ENCODE measurements at regions not wholly inside any gene's neighbourhood (a gene's known extent, or its start where the extent isn't known, plus 50 kb on each side); places are given as distances from the start of the nearest gene placed in this dataset.

GRCh38 chr2:34907812-34908211, 1308.7 kb upstream of the FAM98A start:
- no peak for DNase-seq (ENCODE audit: low spot score)
- no peaks in the 10 kb centered on the region for H3K4me1 ChIP-seq (ENCODE audit: control insufficient read depth in 1 of 2, low read depth in 2 of 2)
- ATAC-seq (ENCODE audit: insufficient number of reproducible peaks, low FRiP score, low read depth), result no peak
- no peaks in the 10 kb centered on the region for H3K27me3 ChIP-seq (replicated peaks; ENCODE audit: insufficient read depth)
- no peak overlapping the region for H3K4me3 ChIP-seq
- H3K36me3 ChIP-seq, result no peaks in the 10 kb centered on the region
- no peaks in the 10 kb centered on the region for H3K9me3 ChIP-seq
- TF ChIP-seq CTCF (IDR thresholded peaks at IDR 0.05), result no peak
- no peak overlapping the region for H3K27ac ChIP-seq

- Histone ChIP-seq H3K27me3 (replicated peaks; ENCODE audit: insufficient read depth) (no peaks in the 10 kb centered on the region), H3K4me3 (no peak overlapping the region), H3K9me3 (no peaks in the 10 kb centered on the region), H3K36me3 (no peaks in the 10 kb centered on the region), H3K4me1 (ENCODE audit: control insufficient read depth in 1 of 2, low read depth in 2 of 2) (no peaks in the 10 kb centered on the region), H3K27ac (no peak overlapping the region)
- ATAC-seq (ENCODE audit: insufficient number of reproducible peaks, low FRiP score, low read depth) (no peak), DNase-seq (ENCODE audit: low spot score) (no peak)
- TF ChIP-seq CTCF (IDR thresholded peaks at IDR 0.05), result no peak
Measured at GRCh38 chr2:34901739-34902138, 1302.6 kb upstream of the FAM98A start.

- ATAC-seq (ENCODE audit: insufficient number of reproducible peaks, low FRiP score, low read depth) (no peak), DNase-seq (ENCODE audit: low spot score) (no peak)
Measured at GRCh38 chr2:34899079-34899478, 1300.0 kb upstream of the FAM98A start.

GRCh38 chr2:34892766-34893165, 1293.7 kb upstream of the FAM98A start:
- no peak overlapping the region for H3K4me3 ChIP-seq
- no peaks in the 10 kb centered on the region for H3K27me3 ChIP-seq (replicated peaks; ENCODE audit: insufficient read depth)
- H3K27ac ChIP-seq, result no peak overlapping the region
- no peak for DNase-seq (ENCODE audit: low spot score)
- H3K4me1 ChIP-seq (ENCODE audit: control insufficient read depth in 1 of 2, low read depth in 2 of 2), result no peaks in the 10 kb centered on the region
- H3K9me3 ChIP-seq, result no peaks in the 10 kb centered on the region
- no peak for ATAC-seq (ENCODE audit: insufficient number of reproducible peaks, low FRiP score, low read depth)
- TF ChIP-seq CTCF (IDR thresholded peaks at IDR 0.05), result no peak
- H3K36me3 ChIP-seq, result no peaks in the 10 kb centered on the region

More at GRCh38 chr2:34899079-34899478, 1300.0 kb upstream of the FAM98A start:
- no peaks in the 10 kb centered on the region for H3K9me3 ChIP-seq
- no peaks in the 10 kb centered on the region for H3K36me3 ChIP-seq
- no peak overlapping the region for H3K27ac ChIP-seq
- no peak overlapping the region for H3K4me3 ChIP-seq
- H3K27me3 ChIP-seq (replicated peaks; ENCODE audit: insufficient read depth), result no peaks in the 10 kb centered on the region
- no peaks in the 10 kb centered on the region for H3K4me1 ChIP-seq (ENCODE audit: control insufficient read depth in 1 of 2, low read depth in 2 of 2)
- no peak for TF ChIP-seq CTCF (IDR thresholded peaks at IDR 0.05)

GRCh38 chr2:34892256-34892655, 1293.2 kb upstream of the FAM98A start:
- H3K27me3 ChIP-seq (replicated peaks; ENCODE audit: insufficient read depth), result no peaks in the 10 kb centered on the region
- no peaks in the 10 kb centered on the region for H3K9me3 ChIP-seq
- no peak overlapping the region for H3K27ac ChIP-seq
- ATAC-seq (ENCODE audit: insufficient number of reproducible peaks, low FRiP score, low read depth) (no peak), DNase-seq (ENCODE audit: low spot score) (no peak)
- no peak overlapping the region for H3K4me3 ChIP-seq
- no peaks in the 10 kb centered on the region for H3K4me1 ChIP-seq (ENCODE audit: control insufficient read depth in 1 of 2, low read depth in 2 of 2)
- no peak for TF ChIP-seq CTCF (IDR thresholded peaks at IDR 0.05)
- H3K36me3 ChIP-seq, result no peaks in the 10 kb centered on the region
